DND-41 (cell line): ENCODE measurements at regions not wholly inside any gene's neighbourhood (a gene's known extent, or its start where the extent isn't known, plus 50 kb on each side); places are given as distances from the start of the nearest gene placed in this dataset.

ENCODE experiments used
- EZH2 ChIP-seq: IDR thresholded peaks from 3 replicates; pipeline ENCODE4 v1.6.1; 2012; ENCODE audit warnings: borderline replicate concordance, low read depth, mild to moderate bottlenecking, moderate library complexity, low read length, inconsistent platforms; ENCODE audit not compliant: severe bottlenecking
- TF ChIP-seq, protein P1 (sequence below): IDR thresholded peaks from 2 replicates; pipeline ENCODE4 v1.5.1; 2012; ENCODE audit warnings: borderline replicate concordance, low read length, moderate library complexity, mild to moderate bottlenecking; ENCODE audit not compliant: poor library complexity, severe bottlenecking; ENCODE audit errors: extremely low read depth

DNA sequence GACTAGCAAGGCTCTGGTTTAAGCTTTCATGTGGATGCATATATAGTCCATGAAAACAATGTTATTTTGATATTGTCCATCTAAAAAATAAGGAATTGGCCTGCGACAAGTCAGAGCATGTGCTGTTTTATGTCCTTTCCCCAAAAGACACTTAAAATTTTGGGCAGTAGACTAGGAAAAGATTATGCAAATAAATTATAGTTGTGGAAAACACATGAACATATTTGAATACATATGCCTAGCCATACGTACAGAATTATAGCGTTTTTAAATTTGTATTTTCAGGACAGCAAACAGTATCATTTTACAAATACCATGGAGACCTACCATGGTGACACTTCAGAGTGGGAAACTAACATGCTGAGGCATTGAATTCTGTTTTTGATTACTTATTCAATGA, 113.8 kb upstream of the SLC5A12 start:
- TF ChIP-seq, protein P1, sequence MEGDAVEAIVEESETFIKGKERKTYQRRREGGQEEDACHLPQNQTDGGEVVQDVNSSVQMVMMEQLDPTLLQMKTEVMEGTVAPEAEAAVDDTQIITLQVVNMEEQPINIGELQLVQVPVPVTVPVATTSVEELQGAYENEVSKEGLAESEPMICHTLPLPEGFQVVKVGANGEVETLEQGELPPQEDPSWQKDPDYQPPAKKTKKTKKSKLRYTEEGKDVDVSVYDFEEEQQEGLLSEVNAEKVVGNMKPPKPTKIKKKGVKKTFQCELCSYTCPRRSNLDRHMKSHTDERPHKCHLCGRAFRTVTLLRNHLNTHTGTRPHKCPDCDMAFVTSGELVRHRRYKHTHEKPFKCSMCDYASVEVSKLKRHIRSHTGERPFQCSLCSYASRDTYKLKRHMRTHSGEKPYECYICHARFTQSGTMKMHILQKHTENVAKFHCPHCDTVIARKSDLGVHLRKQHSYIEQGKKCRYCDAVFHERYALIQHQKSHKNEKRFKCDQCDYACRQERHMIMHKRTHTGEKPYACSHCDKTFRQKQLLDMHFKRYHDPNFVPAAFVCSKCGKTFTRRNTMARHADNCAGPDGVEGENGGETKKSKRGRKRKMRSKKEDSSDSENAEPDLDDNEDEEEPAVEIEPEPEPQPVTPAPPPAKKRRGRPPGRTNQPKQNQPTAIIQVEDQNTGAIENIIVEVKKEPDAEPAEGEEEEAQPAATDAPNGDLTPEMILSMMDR: no peak
- TF ChIP-seq EZH2: no peak
